ENCODE measurements at regions not wholly inside any gene's neighbourhood (a gene's known extent, or its start where the extent isn't known, plus 50 kb on each side); places are given as distances from the start of the nearest gene placed in this dataset.

DNA sequence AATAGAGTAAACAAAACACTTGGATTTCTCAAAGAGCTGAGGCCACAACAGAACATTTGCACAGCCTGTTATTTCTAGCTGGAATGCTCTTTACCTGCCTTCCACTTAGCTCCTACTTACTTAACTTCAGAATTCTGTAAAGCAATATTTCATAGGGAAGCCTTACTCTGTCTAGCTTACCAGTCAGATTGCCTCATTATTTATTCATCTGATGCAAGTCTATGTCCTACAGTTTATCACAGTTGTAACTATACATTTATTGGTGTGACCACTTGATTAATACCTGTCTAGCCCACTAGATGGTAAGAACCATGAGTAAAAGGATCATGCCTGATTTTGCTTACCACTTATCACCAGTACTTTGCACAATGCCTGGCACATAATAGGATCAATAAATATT is 56.1 kb upstream of the ME3 start:
- H3K4me1 Mint-ChIP-seq (ENCODE audit: low read depth, unreplicated experiment): peaks cover 11% of the 10 kb centered on the region
- BruUV-seq (replicated peaks): no TSS peak
- no peaks in the 10 kb centered on the region for H3K9me3 Mint-ChIP-seq (ENCODE audit: low read depth, unreplicated experiment)
- no peak for DNase-seq
- TF ChIP-seq, protein P1, sequence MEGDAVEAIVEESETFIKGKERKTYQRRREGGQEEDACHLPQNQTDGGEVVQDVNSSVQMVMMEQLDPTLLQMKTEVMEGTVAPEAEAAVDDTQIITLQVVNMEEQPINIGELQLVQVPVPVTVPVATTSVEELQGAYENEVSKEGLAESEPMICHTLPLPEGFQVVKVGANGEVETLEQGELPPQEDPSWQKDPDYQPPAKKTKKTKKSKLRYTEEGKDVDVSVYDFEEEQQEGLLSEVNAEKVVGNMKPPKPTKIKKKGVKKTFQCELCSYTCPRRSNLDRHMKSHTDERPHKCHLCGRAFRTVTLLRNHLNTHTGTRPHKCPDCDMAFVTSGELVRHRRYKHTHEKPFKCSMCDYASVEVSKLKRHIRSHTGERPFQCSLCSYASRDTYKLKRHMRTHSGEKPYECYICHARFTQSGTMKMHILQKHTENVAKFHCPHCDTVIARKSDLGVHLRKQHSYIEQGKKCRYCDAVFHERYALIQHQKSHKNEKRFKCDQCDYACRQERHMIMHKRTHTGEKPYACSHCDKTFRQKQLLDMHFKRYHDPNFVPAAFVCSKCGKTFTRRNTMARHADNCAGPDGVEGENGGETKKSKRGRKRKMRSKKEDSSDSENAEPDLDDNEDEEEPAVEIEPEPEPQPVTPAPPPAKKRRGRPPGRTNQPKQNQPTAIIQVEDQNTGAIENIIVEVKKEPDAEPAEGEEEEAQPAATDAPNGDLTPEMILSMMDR (IDR thresholded peaks at IDR 0.05; ENCODE audit: unreplicated experiment): no peak
- intact Hi-C loops (cut with micrococcal nuclease; ENCODE audit: unreplicated experiment): no loop called here
- H3K27me3 Mint-ChIP-seq (ENCODE audit: unreplicated experiment): no peaks in the 10 kb centered on the region
- H3K27ac Mint-ChIP-seq (ENCODE audit: unreplicated experiment): no peak overlapping the region
- H3K36me3 Mint-ChIP-seq (ENCODE audit: insufficient read depth, unreplicated experiment): no peaks in the 10 kb centered on the region
- CTCF ChIA-PET: no interaction called here
- H3K4me3 Mint-ChIP-seq (ENCODE audit: low read depth, unreplicated experiment): no peak overlapping the region

DNA sequence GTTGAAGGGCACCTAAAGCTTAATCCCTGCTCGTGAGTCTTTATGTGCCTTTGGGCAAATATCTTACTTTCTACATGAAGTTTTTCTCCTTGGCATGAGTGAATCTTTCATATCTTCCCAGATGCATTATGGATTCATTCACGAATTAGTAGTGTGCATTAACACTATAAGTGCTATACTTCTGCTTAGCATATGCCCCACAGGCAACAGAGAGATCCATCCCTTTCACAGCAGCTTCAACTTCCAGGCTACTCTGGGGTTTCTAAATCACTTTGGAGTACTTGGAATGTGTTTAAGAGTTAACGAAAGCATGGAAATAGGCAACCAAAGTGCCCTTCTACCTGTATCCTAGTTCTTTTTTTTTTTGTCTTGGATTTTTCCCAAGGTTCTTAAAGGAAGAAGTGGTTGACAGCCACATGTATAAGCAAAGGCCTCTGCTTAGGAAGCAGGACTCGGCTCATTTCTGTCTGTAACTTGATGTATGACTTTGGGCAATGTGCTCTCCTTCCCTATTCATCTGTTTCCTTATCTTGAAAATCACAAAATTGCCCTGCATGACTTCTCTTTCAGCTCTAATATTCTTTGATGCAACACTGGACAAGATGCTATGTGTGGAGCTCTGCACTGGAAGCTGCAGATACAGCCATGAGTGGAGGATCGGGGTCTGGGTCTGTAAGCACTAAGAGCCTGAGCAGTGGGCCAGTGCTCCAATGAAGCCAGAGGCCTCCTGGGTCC is 54.5 kb upstream of the ME3 start:
- H3K27ac Mint-ChIP-seq (ENCODE audit: unreplicated experiment): peak overlapping the region; percentile 58
- no peak for DNase-seq
- H3K9me3 Mint-ChIP-seq (ENCODE audit: low read depth, unreplicated experiment): peaks cover 2% of the 10 kb centered on the region
- H3K4me1 Mint-ChIP-seq (ENCODE audit: low read depth, unreplicated experiment): peaks cover 11% of the 10 kb centered on the region
- no TSS peak for BruUV-seq (replicated peaks)
- no peaks in the 10 kb centered on the region for H3K36me3 Mint-ChIP-seq (ENCODE audit: insufficient read depth, unreplicated experiment)
- intact Hi-C loops (cut with micrococcal nuclease; ENCODE audit: unreplicated experiment): no loop called here
- H3K27me3 Mint-ChIP-seq (ENCODE audit: unreplicated experiment): no peaks in the 10 kb centered on the region
- no peak overlapping the region for H3K4me3 Mint-ChIP-seq (ENCODE audit: low read depth, unreplicated experiment)
- TF ChIP-seq, protein P1 (IDR thresholded peaks at IDR 0.05; ENCODE audit: unreplicated experiment): no peak
- CTCF ChIA-PET: no interaction called here

DNA sequence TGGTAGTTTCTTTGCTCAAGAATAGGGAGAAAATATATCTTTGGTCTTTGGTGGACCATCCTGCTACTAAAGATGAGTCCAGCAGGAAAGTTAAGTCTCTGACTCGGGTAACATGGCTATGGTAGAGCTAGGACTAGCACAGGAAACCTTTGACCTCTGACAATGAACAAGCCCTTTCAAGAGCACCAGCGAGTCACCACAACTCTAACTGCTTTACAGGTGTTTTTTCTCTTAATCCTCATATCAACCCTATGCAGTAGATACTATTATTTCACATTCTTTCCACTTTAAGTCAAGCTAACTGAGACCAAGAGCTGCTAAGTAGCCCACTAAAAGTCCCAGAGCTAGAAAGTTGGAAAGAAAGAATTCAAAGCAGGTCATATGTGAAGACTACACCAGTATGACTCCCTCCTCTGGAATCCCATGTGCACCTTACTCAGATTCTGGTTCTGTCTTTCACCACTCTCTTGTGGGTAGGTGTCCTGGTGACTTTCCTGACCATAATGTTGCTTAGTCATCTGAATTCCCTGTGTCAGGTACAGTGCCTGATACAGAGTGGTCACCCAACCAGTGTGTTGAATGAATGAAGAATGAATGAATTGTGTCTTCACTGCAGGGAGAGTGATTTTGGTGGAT is 53.8 kb upstream of the ME3 start:
- no TSS peak for BruUV-seq (replicated peaks)
- CTCF ChIA-PET: no interaction called here
- Mint-ChIP-seq H3K27ac (ENCODE audit: unreplicated experiment) (peak overlapping the region; percentile 58), H3K4me1 (ENCODE audit: low read depth, unreplicated experiment) (peaks cover 14% of the 10 kb centered on the region), H3K27me3 (ENCODE audit: unreplicated experiment) (no peaks in the 10 kb centered on the region), H3K9me3 (ENCODE audit: low read depth, unreplicated experiment) (peaks cover 3% of the 10 kb centered on the region), H3K4me3 (ENCODE audit: low read depth, unreplicated experiment) (no peak overlapping the region), H3K36me3 (ENCODE audit: insufficient read depth, unreplicated experiment) (peaks cover 4% of the 10 kb centered on the region)
- TF ChIP-seq, protein P1 (IDR thresholded peaks at IDR 0.05; ENCODE audit: unreplicated experiment): no peak
- intact Hi-C loops (cut with micrococcal nuclease; ENCODE audit: unreplicated experiment): no loop called here
- DNase-seq: no peak

DNA sequence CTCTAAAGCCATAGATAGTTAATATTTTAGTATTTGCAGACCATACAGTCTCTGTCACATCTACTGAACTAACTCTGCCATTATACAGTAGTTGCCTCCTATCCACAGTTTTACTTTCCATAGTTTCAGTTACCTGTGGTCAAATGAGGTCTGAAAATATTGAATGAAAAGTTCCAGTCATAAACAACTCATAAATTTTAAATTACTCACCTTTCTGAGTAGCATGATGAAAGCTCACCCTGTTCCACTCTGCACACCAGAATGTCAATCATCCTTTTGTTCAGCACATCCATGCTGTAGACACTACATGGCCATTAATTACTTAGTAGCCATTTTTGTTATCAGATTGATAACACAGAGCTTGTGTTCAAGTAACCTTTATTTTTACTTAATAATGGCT is 51.7 kb upstream of the ME3 start:
- peaks cover 35% of the 10 kb centered on the region for H3K4me1 Mint-ChIP-seq (ENCODE audit: low read depth, unreplicated experiment)
- TF ChIP-seq, protein P1 (IDR thresholded peaks at IDR 0.05; ENCODE audit: unreplicated experiment): no peak
- CTCF ChIA-PET: no interaction called here
- no peaks in the 10 kb centered on the region for H3K27me3 Mint-ChIP-seq (ENCODE audit: unreplicated experiment)
- intact Hi-C loops (cut with micrococcal nuclease; ENCODE audit: unreplicated experiment): no loop called here
- H3K9me3 Mint-ChIP-seq (ENCODE audit: low read depth, unreplicated experiment): peaks cover 7% of the 10 kb centered on the region
- H3K4me3 Mint-ChIP-seq (ENCODE audit: low read depth, unreplicated experiment): no peak overlapping the region
- no peak overlapping the region for H3K27ac Mint-ChIP-seq (ENCODE audit: unreplicated experiment)
- no peak for DNase-seq
- H3K36me3 Mint-ChIP-seq (ENCODE audit: insufficient read depth, unreplicated experiment): peaks cover 5% of the 10 kb centered on the region
- no TSS peak for BruUV-seq (replicated peaks)

Measured in Calu3 (cell line).